GM19099 (cell line): ENCODE measurements at regions not wholly inside any gene's neighbourhood (a gene's known extent, or its start where the extent isn't known, plus 50 kb on each side); places are given as distances from the start of the nearest gene placed in this dataset.

Experiments
- POLR2A ChIP-seq: IDR thresholded peaks from 3 replicates; pipeline ENCODE4 v1.6.1; 2011; ENCODE audit warnings: low read depth; ENCODE audit not compliant: insufficient read length; ENCODE audit errors: extremely low read depth

GRCh38 chr14:89673512-89674225 lies 256.6 kb upstream of the FOXN3 start:
- no peak for TF ChIP-seq POLR2A

- TF ChIP-seq POLR2A = no peak
These were observed 255.8 kb upstream of the FOXN3 start for GRCh38 chr14:89672636-89673511.

GRCh38 chr14:89669193-89669592 lies 252.2 kb upstream of the FOXN3 start:
- TF ChIP-seq POLR2A = no peak

GRCh38 chr14:89667983-89668382 lies 250.9 kb upstream of the FOXN3 start:
- no peak for TF ChIP-seq POLR2A

GRCh38 chr14:89661392-89661791 lies 244.4 kb upstream of the FOXN3 start:
- TF ChIP-seq POLR2A = no peak

- TF ChIP-seq POLR2A = no peak
These were observed 243.1 kb upstream of the FOXN3 start for GRCh38 chr14:89660166-89660565.

GRCh38 chr14:89658977-89659670 lies 242.1 kb upstream of the FOXN3 start:
- TF ChIP-seq POLR2A = no peak

- TF ChIP-seq POLR2A = no peak
These were observed 240.0 kb upstream of the FOXN3 start for GRCh38 chr14:89657014-89657413.

- TF ChIP-seq POLR2A = no peak
These were observed 238.0 kb upstream of the FOXN3 start for GRCh38 chr14:89654998-89655397.

- no peak for TF ChIP-seq POLR2A
These were observed 235.3 kb upstream of the FOXN3 start for GRCh38 chr14:89652352-89652751.

- no peak for TF ChIP-seq POLR2A
These were observed 234.8 kb upstream of the FOXN3 start for GRCh38 chr14:89651805-89652204.

- TF ChIP-seq POLR2A = no peak
These were observed 233.3 kb upstream of the FOXN3 start for GRCh38 chr14:89650077-89650978.

- TF ChIP-seq POLR2A = no peak
These were observed 232.5 kb upstream of the FOXN3 start for GRCh38 chr14:89649451-89650075.

GRCh38 chr14:89648924-89649323 lies 231.9 kb upstream of the FOXN3 start:
- TF ChIP-seq POLR2A = no peak
